ENCODE measurements at regions not wholly inside any gene's neighbourhood (a gene's known extent, or its start where the extent isn't known, plus 50 kb on each side); places are given as distances from the start of the nearest gene placed in this dataset.
"Not testable (repeated sequence)": the region's sequence is repeated elsewhere in the genome, so short reads cannot be mapped to it uniquely, and the experiment has no call there.

DNA sequence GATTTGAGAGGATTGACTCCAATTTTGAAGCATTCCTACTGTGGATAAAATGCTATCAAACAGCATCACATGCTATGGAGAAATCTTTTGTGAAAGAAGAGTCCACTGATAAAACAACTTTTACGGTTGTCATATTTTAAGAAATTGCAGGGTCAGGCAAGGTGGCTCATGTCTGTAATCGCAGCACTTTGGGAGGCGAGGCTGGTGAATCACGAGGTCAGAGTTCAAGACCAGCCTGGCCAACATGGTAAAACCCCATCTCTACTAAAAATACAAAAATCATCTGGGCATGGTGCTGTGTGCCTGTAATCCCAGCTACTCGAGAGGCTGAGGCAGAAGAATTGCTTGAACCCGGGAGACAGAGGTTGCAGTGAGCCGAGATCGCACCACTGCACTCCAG is 338.8 kb upstream of the SOX9 start:
- not testable (repeated sequence) for DNase-seq (ENCODE audit: low read depth)

DNA sequence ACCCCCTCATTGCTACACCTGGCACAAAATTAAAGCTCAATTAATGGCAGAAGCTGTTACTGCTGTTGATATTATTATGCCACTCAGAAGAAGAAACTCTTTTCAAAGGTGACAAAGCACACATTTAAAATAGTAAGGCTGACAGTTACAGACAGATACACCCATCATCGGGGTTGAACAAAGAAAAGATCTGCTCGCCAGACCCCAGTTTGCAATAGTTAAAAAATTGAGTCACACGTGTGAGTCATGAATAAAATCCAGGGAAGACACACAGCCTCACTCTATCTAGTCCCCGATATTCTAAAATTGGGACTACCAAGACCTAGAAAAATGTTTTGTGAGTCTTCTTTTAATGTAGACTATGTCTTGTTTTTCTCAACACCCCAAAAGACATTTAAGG is 330.0 kb upstream of the SOX9 start:
- no peak for DNase-seq (ENCODE audit: low read depth)

DNA sequence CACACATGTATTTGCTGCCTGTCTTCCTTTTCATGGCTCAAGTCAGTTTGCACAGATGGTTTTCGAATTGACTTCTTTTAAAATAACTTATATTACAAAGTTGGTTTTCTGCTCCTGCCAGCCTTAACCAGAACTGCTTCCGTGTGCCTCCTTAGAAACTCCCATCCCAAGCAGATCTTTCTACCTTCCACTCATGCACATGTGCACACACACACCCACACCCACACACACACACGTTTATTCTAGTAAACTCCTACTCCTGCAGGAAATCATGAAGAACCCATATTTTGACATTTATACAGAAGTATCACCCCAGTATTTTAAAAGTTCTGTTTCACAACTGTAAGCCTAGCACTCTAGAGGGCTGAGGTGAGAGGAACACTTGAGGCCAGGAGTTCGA is 329.5 kb upstream of the SOX9 start:
- DNase-seq (ENCODE audit: low read depth) = no peak

DNA sequence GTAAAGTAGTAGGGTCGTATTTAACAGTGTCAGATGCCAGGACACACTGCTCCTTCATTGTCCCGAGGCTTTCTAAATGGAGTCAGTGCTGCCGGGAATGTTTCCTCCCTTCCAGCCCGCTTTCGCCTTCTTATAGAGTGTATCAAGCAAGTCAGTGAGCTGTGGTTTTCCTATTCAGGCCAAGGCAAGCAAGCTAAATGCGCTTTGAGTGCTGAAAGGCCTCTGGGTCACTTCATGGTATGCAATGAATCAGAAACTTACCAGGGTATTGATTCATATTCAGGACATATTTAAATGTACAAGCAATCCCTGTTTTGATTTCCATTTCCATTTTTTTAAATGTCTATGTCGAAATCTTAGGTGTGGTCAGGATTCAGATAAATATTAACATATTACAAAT is 327.9 kb upstream of the SOX9 start:
- DNase-seq (ENCODE audit: low read depth) = peak; percentile 57

DNA sequence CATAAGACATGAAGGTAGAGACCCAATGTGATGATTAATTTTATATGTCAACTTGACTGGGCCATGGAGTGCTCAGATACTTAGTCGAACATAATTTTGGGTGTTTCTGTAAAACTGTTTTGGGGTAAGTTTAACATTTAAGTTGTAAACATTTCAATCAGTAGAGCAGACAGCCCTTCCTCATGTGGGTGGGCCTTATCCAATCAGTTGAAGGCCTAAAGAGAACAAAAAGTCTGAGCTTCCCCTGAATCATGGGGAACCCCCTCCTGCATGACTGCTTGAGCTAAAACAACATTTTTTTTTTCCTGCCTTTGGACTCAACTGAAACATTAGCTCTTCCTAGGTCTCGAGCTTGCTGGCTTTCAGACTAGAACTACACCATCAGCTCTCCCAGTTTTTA is 327.3 kb upstream of the SOX9 start:
- DNase-seq (ENCODE audit: low read depth) = no peak

DNA sequence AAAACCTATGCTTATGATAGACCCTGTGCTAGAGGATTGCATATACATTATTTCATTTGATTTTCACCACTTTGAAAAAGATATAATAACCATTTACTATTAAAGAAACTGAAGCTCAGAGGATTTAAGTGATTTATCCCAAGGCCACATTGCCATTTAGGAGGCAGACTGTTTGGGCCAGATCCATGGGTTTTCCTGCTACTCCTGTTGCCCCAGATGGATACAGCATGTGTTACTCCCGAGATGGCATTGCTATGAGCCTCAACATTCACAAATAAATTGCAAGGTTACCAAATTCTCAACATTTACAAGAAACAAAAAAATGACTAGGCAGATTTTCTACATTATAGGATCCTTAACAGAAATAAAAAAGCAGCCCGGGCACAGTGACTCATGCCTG is 322.1 kb upstream of the SOX9 start:
- DNase-seq (ENCODE audit: low read depth) = no peak

DNA sequence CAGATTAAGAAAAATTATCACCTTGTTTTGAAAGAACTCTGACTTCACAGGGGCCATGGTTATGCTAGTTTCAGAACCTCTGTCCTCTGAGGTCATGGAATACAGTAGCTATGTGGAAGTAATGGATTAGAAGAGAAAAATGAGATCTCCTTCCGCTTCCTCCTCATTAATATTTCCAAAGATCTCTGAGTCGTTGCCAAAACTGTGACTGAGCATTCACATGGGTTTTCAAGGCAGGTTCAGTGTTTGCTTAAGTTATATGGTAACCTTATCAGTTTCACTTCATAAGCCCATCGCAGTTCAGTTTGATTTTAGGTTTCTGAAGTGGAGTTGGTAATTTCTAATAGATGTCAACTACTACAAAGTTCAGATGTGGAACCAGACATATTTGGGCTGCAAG is 321.2 kb upstream of the SOX9 start:
- no peak for DNase-seq (ENCODE audit: low read depth)

DNA sequence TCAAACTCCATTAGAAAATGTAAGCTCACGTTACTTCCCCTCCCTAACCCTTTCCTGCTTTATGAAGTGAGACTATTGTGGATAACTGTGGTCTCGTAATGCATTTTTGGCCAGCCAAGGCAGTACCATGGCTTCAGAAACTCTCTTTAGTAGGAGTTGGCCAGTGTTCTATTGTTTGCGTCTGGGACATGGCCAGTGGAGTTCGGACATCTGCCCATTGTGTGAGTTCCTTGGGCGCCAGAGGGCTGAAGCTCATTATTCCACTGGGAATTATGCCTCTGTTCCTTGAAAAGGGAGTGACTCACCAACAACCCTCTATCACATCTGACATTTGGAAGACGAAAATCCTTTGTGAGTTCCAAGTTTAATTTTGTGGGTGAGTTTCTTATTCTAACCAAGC is 319.5 kb upstream of the SOX9 start:
- DNase-seq (ENCODE audit: low read depth) = peak; percentile 18

DNA sequence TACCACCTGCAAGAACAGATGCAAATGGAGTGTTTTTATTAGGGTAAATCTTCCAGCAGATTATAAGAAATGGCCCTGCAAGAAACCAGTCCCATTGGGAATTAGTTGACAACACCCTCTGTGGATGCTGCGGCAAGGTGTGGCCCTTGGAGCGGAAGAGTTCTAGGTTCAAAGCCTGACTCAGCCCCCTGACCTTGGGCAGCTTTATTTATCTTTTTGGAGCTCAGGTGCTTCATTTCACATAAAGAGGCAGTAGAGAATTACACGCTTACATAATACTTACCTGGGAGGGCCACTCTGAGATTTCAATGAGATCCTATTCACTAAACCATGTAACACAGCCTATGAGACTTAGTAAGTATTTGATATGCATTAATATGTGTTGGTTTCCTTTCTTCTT is 318.2 kb upstream of the SOX9 start:
- no peak for DNase-seq (ENCODE audit: low read depth)

DNA sequence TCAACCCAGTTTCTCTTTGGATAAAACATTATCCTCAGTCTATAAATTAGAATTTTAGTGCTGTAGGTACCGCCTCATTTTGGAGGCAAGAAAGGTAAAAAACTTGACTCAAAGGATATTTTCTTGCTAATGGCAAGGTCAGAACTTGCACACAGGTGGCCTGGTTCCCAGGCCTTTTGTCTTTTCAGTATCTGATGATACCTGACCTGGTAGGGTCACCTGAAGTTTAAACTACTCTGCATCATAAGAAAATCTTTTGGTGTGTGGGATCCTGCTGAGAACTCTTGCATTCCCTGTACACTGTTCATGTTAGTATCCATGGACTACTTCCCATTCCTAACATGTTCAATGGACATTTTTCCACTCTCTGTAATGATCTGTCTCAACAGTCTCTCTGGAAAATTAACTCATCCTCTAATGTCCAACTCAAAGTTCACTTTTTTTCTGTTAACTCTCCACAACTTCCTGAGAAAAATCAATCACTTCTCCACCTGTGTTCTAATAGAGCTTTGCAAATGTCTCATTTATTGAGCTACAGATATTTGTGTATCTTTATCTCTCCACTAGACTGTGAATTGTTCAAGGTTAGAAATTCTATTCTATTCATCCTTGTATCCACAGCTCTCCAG is 317.1 kb upstream of the SOX9 start:
- DNase-seq (ENCODE audit: low read depth) = no peak

DNA sequence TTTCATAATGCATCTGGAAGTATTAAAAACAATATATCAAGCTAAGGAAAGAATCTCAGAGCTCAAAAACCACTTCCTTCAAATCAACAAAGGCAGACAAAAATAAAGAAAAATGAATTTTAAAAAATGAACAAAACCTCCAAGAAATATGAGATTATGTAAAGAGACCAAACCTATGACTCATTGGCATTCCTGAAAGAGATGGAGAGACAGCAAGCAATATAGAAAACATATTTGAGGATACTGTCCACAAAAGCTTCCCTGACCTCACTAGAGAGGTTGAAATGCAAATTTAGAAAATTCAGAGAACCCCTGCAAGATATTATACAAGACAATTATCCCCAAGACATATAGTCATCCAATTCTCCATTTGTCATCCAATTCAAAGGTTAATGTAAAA is 311.3 kb upstream of the SOX9 start:
- no peak for DNase-seq (ENCODE audit: low read depth)

DNA sequence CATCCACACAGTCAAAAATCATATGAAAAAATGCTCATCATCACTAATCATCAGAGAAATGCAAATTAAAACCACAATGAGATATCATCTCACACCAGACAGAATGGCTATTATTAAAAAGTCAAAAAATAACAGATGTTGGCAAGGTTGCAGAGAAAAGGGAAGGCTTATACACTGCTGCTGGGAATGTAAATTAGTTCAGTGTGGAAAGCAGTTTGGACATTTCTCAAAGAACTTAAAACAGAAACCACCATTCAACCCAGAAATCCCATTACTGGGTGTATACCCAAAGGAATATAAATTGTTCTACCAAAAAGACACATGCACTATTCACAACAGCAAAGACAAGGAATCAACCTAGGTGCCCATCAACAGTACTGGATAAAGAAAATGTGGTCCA is 307.0 kb upstream of the SOX9 start:
- DNase-seq (ENCODE audit: low read depth) = not testable (repeated sequence)

DNA sequence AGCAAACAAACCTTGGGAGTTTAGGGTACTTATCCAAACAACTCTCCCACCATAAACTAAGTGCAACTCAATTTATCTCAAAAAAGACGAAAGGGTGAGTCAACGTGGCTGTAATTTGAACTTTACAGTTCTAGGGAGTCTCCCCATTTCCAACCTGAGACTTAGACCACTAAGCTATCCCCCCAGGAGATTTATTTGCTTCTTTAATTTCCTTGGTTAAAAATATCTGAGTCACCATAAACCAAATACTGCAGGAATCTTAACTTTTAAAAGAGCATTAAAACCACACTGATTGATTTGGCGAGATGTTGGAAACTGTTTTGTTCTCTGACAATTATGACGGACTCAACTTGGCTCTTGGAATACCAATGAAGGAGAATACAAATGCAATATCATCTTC is 299.3 kb upstream of the SOX9 start:
- DNase-seq (ENCODE audit: low read depth) = no peak

DNA sequence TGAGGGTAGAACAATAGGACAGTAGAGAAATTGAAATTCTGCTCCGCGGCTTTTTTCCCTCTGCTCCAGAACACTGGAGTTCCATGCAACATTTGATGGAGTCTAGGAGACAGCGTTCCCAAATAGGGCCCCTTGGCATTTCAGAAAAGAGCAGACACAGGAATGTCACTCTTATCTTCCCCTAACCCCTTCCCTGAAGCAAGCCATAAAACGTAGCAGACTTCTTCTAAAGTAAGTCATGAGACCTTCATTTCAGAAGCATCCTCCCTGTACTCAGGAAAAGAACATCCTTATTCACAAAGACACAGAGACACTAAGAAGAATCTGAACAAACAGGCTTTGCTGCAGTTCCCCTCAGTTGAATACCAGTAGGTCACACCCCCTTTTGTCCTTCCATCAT is 296.1 kb upstream of the SOX9 start:
- DNase-seq (ENCODE audit: low read depth) = no peak

DNA sequence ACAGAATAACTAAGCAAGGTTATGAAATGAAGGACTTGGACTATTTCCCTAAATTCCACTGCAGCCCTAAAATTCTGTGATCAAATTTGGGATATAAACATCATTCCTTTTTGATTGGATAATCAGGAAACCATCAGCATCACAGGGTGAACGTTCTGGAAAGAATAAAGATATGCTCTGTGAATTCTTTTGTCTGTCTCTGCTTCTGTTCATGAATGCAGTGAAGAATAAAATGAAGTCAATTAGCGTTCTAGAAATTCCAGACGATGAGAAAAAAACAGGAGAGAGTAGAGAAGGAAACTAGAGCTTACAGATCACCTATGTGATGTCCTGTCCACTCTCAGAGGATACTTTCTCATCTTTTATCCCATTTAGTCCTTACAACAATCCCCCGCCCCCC is 295.1 kb upstream of the SOX9 start:
- no peak for DNase-seq (ENCODE audit: low read depth)

DNA sequence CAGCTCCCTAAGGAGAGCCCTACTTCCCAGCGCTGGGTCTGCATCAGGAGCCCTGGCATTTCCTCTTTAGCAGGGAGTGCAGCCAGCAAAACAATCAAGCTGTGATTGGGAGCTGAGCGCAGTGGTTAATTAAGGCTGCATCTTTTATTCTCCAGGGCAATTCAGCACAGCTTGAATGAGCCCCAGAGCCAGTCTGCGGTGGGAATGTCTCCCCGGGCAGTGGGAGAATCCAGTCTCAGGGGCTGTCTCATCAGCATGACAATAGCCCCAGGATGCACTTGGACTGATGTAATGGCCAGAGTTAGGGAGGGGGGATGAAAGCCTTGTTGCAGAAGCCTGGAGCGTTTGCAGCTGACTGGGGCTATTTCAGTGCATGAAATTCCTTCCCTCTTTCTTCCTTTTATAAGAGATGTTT is 292.6 kb upstream of the SOX9 start:
- DNase-seq (ENCODE audit: low read depth) = no peak

DNA sequence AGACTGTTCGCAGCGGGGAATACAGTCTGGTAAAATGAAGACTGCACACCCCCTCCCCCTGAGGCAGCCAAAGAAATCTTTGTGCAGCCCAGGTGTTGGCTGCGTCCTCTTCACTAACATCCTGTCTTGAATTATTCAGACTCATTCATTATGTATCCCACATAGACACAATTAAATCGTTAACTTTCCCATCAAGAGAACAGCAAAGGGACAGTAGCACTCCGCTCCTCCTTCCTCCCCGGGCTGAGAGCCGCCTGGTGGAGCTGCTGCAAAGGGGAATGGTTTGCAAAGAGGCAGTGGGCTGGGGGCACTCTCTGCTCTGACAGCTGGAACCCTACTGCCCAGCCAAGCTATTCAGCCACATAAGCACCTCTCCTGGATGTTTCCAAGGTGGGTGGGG is 290.0 kb upstream of the SOX9 start:
- no peak for DNase-seq (ENCODE audit: low read depth)

DNA sequence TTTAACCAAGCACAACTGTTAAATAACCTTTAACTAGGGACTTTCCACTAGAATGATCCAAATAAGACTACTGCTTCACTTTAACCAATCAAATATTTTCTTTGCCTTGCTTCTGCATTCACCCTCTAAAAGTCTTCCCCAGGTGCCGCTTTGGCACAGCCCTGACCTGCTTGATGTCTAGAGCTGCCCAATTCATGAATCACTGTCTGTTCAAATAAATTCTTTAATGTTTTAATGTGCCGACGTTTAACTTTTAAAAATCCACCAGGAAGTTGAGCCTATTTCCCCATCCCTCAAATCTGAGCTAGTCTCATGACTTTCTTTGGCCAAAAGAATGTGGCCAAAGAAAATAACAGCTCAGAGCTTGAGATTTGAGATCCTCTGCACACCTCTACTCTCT is 277.8 kb upstream of the SOX9 start:
- no peak for DNase-seq (ENCODE audit: low read depth)

DNA sequence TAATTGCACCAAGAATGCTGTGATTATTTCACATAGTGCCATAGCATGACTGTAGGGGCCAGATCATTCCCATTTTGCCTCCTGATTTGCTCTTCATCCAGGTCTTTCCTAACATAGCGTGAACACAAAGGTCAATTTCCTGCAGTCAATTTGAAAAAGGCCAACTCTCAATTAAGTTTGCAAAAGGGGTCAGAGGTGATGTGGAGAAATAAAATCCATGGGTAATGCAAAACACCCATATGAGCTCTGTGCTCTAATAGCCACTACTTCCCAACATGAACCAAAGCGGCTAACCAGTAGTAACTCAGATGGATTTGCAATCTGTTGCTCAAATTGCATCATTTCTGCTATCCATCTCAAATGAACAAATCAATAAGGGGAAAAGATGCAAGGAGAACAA is 275.5 kb upstream of the SOX9 start:
- no peak for DNase-seq (ENCODE audit: low read depth)

DNA sequence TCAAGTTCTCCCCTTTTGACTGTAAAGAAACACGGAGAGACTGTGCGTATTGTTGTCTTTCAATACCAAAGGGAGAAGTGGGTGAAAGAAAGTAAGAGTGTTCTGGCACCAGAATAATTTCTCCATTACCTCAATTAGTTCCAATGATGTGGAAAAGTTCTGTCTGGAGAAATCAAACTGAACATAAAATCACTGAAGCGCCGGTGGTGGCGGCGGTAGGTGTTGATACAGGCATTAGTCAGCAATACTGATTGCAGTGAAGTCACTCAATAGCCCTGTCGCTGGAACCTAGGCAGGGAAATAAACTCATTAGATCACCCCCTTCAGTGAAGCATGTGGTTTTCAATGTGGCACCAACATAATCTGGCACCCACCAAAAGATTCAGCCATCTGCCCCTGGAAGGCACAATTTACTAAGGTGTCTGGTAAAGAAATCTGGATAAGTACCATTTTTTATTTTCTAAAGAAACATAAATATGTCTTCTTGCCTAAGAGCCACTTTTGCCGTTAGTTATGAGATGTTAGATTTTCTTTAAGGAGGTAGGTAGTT is 274.2 kb upstream of the SOX9 start:
- no peak for DNase-seq (ENCODE audit: low read depth)

DNA sequence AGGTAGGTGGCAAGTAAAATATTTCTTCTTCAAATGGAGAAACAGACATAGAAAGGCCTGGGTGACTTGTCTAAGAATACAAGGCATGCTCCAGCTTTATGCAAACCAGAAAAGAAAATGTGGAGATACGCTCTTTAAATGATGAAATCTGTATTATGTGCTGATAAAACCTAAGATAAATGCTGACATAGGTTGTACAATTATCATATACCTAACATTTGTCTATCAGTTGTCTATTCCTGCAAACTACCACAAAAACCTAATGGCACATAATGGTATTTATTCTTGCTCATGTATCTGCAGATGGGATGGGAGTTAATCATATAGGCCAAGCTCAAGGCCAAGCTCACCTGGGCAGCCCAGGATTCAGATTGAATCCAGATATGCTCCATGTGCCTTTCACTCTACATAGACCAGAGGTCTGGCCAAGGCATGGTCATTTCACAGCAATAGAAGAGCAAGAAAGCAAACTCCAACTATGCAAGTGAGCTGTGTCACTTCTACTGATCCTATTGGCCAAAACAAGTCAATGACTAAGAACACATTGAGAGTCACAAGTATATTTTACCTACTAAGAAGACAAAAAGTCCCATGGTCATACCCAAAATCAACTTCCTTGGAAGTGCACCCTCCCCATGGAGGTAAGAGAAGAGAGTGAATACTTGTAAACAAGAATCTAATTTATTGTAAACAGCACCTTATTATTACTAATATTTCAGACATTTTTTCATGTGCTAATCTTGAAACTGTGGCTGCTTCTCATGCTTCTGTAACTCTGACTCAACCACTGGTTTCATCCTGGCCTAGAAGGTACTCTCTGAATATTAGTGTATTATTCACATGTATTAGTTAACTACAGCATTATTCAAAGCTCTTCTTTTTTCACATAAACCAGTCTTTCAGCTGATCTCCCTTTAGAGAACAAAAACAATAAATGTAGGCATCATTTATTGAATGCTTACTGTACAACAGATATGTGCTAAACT is 270.7 kb upstream of the SOX9 start:
- no peak for DNase-seq (ENCODE audit: low read depth)

DNA sequence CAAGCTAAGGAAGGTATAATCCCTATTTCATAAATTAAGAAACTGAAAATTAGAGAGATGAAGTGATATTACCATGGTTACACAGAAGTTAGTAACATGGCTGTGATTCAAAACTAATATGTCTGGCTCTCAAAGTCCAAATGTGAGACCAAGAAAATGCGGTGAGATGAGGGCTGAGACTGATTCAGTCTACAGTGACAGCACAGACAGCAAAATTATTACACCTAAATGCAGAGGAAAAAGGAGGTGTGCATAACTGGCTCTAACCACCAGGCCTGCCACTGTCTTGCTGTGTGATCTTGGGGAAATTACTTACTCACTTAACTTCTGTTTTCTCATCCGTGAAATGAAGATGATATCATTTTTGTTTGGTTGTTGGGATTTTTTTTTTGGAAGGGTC is 270.0 kb upstream of the SOX9 start:
- no peak for DNase-seq (ENCODE audit: low read depth)

DNA sequence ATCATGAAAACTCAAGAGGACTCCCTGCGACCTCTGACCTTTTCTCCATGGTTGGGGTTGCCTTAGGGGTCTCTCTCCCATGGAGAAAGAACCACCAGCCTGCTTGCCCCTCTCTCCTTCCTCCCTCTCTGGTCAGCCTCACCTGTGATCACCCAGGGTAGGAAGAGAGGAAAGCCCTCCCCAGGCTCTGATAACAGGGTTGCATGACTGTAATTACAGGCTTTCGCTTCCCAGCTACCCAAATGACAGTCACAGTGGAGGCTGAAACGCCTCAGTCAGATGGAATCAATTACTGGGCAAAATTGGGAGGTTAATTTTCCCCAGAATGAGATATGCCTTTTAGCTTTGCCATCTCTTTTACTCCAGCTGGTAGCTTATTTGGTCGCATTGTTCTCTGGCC is 265.8 kb upstream of the SOX9 start:
- no peak for DNase-seq (ENCODE audit: low read depth)
